NB4 (cell line): ENCODE measurements at regions not wholly inside any gene's neighbourhood (a gene's known extent, or its start where the extent isn't known, plus 50 kb on each side); places are given as distances from the start of the nearest gene placed in this dataset.

ENCODE experiments used
- MYC ChIP-seq: IDR thresholded peaks from 2 replicates; pipeline ENCODE4 v1.6.1; 2011; ENCODE audit warnings: low read depth, low read length
- POLR2A ChIP-seq: IDR thresholded peaks from 2 replicates; pipeline ENCODE4 v1.6.1; 2011; ENCODE audit warnings: mild to moderate bottlenecking; ENCODE audit not compliant: insufficient read length; ENCODE audit errors: extremely low read depth
- TF ChIP-seq, protein P1 (sequence below): IDR thresholded peaks from one replicate; pipeline ENCODE4 v1.5.1; 2012; ENCODE audit warnings: low read depth, low read length

DNA sequence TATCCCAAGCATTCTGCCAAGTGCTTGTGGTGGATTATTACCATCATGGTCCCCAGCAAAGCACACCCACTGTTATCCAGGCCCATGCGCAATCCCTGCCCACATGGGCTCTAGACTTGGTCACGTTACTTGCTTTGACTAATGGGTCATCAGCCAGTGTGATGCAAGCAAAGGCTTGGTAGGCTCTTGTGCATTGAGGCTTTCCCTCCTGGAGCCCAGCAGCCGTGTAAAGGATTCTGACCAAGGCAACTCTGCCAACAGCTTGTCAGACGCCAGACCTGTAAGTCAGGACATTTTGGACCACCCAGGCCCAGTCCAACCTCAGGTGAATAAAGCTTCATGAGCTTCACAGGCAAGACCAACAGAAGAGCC, 93.9 kb downstream of the ABHD5 start:
- TF ChIP-seq POLR2A (no peak), MYC (no peak)
- TF ChIP-seq, protein P1, sequence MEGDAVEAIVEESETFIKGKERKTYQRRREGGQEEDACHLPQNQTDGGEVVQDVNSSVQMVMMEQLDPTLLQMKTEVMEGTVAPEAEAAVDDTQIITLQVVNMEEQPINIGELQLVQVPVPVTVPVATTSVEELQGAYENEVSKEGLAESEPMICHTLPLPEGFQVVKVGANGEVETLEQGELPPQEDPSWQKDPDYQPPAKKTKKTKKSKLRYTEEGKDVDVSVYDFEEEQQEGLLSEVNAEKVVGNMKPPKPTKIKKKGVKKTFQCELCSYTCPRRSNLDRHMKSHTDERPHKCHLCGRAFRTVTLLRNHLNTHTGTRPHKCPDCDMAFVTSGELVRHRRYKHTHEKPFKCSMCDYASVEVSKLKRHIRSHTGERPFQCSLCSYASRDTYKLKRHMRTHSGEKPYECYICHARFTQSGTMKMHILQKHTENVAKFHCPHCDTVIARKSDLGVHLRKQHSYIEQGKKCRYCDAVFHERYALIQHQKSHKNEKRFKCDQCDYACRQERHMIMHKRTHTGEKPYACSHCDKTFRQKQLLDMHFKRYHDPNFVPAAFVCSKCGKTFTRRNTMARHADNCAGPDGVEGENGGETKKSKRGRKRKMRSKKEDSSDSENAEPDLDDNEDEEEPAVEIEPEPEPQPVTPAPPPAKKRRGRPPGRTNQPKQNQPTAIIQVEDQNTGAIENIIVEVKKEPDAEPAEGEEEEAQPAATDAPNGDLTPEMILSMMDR: no peak
